DND-41 (cell line): ENCODE measurements at regions not wholly inside any gene's neighbourhood (a gene's known extent, or its start where the extent isn't known, plus 50 kb on each side); places are given as distances from the start of the nearest gene placed in this dataset.

Experiments
- ATAC-seq: fragments of 200-7000 bp; cut with Tn5 transposase; 3 replicates; pipeline ENCODE4 v1.9.1; 2021; ENCODE audit warnings: low read depth; ENCODE audit not compliant: insufficient read depth
- DNase-seq: peaks from one replicate; pipeline ENCODE4 v3.0.0-alpha.2; 2020
- H2AFZ ChIP-seq: 2 replicates; pipeline ENCODE4 v1.6.0; 2012; ENCODE audit warnings: low read depth, low read length
- H3K27ac ChIP-seq: 2 replicates; pipeline ENCODE4 v1.5.1; 2012; ENCODE audit warnings: low read length, inconsistent platforms
- H3K27me3 ChIP-seq: fragments of 200-600 bp; sonication (generic); 2 replicates; pipeline ENCODE4 v1.6.0; 2012; ENCODE audit warnings: low read length, mild to moderate bottlenecking, inconsistent platforms; ENCODE audit not compliant: insufficient read depth, poor library complexity
- H3K36me3 ChIP-seq: 2 replicates; pipeline ENCODE4 v1.5.1; 2012; ENCODE audit warnings: low read length, inconsistent platforms; ENCODE audit not compliant: insufficient read depth
- H3K4me1 ChIP-seq: 2 replicates; pipeline ENCODE4 v1.5.1; 2012; ENCODE audit warnings: mild to moderate bottlenecking, low read length; ENCODE audit not compliant: insufficient read depth
- H3K4me2 ChIP-seq: 2 replicates; pipeline ENCODE4 v1.6.0; 2012; ENCODE audit warnings: mild to moderate bottlenecking, moderate library complexity, low read length, inconsistent platforms; ENCODE audit not compliant: insufficient read depth
- H3K4me3 ChIP-seq, 2 experiments: fragments of 200-600 bp in 1 of 2; shearing (Covaris generic) in 1 of 2; 2 replicates each; pipeline ENCODE4 v1.5.1; 2012 to 2016; ENCODE audit warnings: inconsistent platforms in 2 of 2, low read length in 2 of 2, mild to moderate bottlenecking in 2 of 2, low read depth in 1 of 2, moderate library complexity in 1 of 2
- H3K79me2 ChIP-seq: 2 replicates; pipeline ENCODE4 v1.6.0; 2012; ENCODE audit warnings: low read length, inconsistent platforms; ENCODE audit not compliant: insufficient read depth
- H3K9ac ChIP-seq: 2 replicates; pipeline ENCODE4 v1.6.0; 2012; ENCODE audit warnings: low read depth, mild to moderate bottlenecking, inconsistent platforms, low read length, moderate library complexity
- H3K9me3 ChIP-seq: 2 replicates; pipeline ENCODE4 v1.5.1; 2012; ENCODE audit warnings: low read length, moderate library complexity, mild to moderate bottlenecking, inconsistent platforms; ENCODE audit not compliant: insufficient read depth, severe bottlenecking
- H4K20me1 ChIP-seq: 2 replicates; pipeline ENCODE4 v1.6.0; 2012; ENCODE audit warnings: low read length; ENCODE audit not compliant: insufficient read depth
- CTCF ChIP-seq: IDR thresholded peaks from 2 replicates; pipeline ENCODE4 v1.5.1; 2012; ENCODE audit warnings: borderline replicate concordance, low read length, moderate library complexity, mild to moderate bottlenecking; ENCODE audit not compliant: poor library complexity, severe bottlenecking; ENCODE audit errors: extremely low read depth
- EZH2 ChIP-seq: IDR thresholded peaks from 3 replicates; pipeline ENCODE4 v1.6.1; 2012; ENCODE audit warnings: borderline replicate concordance, low read depth, mild to moderate bottlenecking, moderate library complexity, low read length, inconsistent platforms; ENCODE audit not compliant: severe bottlenecking

- H3K4me1 ChIP-seq = no peaks in the 10 kb centered on the region
- no peaks in the 10 kb centered on the region for H3K27me3 ChIP-seq
- H3K27ac ChIP-seq = no peak overlapping the region
- H4K20me1 ChIP-seq = no peaks in the 10 kb centered on the region
- no peak overlapping the region for H3K4me3 ChIP-seq
- H2AFZ ChIP-seq = no peak overlapping the region
- no peak overlapping the region for H3K9ac ChIP-seq
- no peak for ATAC-seq
- H3K9me3 ChIP-seq = no peaks in the 10 kb centered on the region
- no peak for TF ChIP-seq CTCF
- TF ChIP-seq EZH2 = no peak
- H3K36me3 ChIP-seq = no peaks in the 10 kb centered on the region
- no peak overlapping the region for H3K4me2 ChIP-seq
- DNase-seq = no peak
- H3K79me2 ChIP-seq = no peaks in the 10 kb centered on the region
These were observed 83.9 kb downstream of the SOX9 start for GRCh38 chr17:72204742-72205141.

GRCh38 chr17:72205357-72205756, 84.5 kb downstream of the SOX9 start:
- Histone ChIP-seq H3K4me2 (no peak overlapping the region), H4K20me1 (no peaks in the 10 kb centered on the region), H3K4me1 (no peaks in the 10 kb centered on the region), H3K27me3 (no peaks in the 10 kb centered on the region), H3K36me3 (no peaks in the 10 kb centered on the region), H3K9ac (no peak overlapping the region), H3K4me3 (no peak overlapping the region), H2AFZ (no peak overlapping the region), H3K27ac (no peak overlapping the region), H3K9me3 (no peaks in the 10 kb centered on the region), H3K79me2 (no peaks in the 10 kb centered on the region)
- ATAC-seq (no peak), DNase-seq (no peak)
- TF ChIP-seq EZH2 (no peak), CTCF (no peak)

- H3K36me3 ChIP-seq = no peaks in the 10 kb centered on the region
- H2AFZ ChIP-seq = no peak overlapping the region
- H3K4me1 ChIP-seq = no peaks in the 10 kb centered on the region
- TF ChIP-seq CTCF (no peak), EZH2 (no peak)
- no peaks in the 10 kb centered on the region for H3K27me3 ChIP-seq
- H3K79me2 ChIP-seq = no peaks in the 10 kb centered on the region
- no peak overlapping the region for H3K4me3 ChIP-seq
- ATAC-seq (no peak), DNase-seq (no peak)
- no peak overlapping the region for H3K27ac ChIP-seq
- H3K9ac ChIP-seq = no peak overlapping the region
- no peaks in the 10 kb centered on the region for H4K20me1 ChIP-seq
- H3K4me2 ChIP-seq = no peak overlapping the region
- no peaks in the 10 kb centered on the region for H3K9me3 ChIP-seq
These were observed 85.0 kb downstream of the SOX9 start for GRCh38 chr17:72205822-72206221.

GRCh38 chr17:72206376-72206775, 85.6 kb downstream of the SOX9 start:
- no peaks in the 10 kb centered on the region for H3K4me1 ChIP-seq
- no peak for TF ChIP-seq CTCF
- TF ChIP-seq EZH2 = no peak
- DNase-seq = no peak

More at GRCh38 chr17:72206376-72206775, 85.6 kb downstream of the SOX9 start:
- no peaks in the 10 kb centered on the region for H3K9me3 ChIP-seq
- no peak overlapping the region for H3K4me3 ChIP-seq
- ATAC-seq = no peak
- no peaks in the 10 kb centered on the region for H3K79me2 ChIP-seq
- H3K36me3 ChIP-seq = no peaks in the 10 kb centered on the region
- H3K27ac ChIP-seq = no peak overlapping the region
- no peaks in the 10 kb centered on the region for H3K27me3 ChIP-seq
- H4K20me1 ChIP-seq = no peaks in the 10 kb centered on the region
- no peak overlapping the region for H3K9ac ChIP-seq
- no peak overlapping the region for H2AFZ ChIP-seq
- H3K4me2 ChIP-seq = no peak overlapping the region
